WTC11 (cell line): ENCODE measurements at regions not wholly inside any gene's neighbourhood (a gene's known extent, or its start where the extent isn't known, plus 50 kb on each side); places are given as distances from the start of the nearest gene placed in this dataset.

Source experiments
- ATAC-seq: fragments of 200-7000 bp; cut with Tn5 transposase; 2 replicates; pipeline ENCODE4 v1.10.0; 2021; ENCODE audit warnings: mild to moderate bottlenecking, moderate library complexity
- CTCF ChIA-PET: fragments of 300-600 bp; sonication (Branson Sonifier 250); formaldehyde crosslinking; loops from one replicate; lab custom pipeline; 2021; ENCODE audit warnings: antibody characterized with exemption; lab: Charles Lee
- POLR2A ChIA-PET: fragments of 350-600 bp; sonication (Branson Sonifier 250); formaldehyde crosslinking; loops from one replicate; lab custom pipeline; 2021; ENCODE audit warnings: antibody characterized with exemption; lab: Charles Lee
- DNase-seq: peaks from one replicate; pipeline ENCODE4 v3.0.0; 2021; ENCODE audit warnings: low spot score
- H3K27ac Mint-ChIP-seq: 2 replicates; pipeline ENCODE4 v1.8.0; 2021; ENCODE audit warnings: mixed read lengths
- H3K27me3 Mint-ChIP-seq: 2 replicates; pipeline ENCODE4 v1.8.0; 2021; ENCODE audit warnings: low read depth, mild to moderate bottlenecking, moderate library complexity, mixed read lengths
- H3K36me3 Mint-ChIP-seq: 2 replicates; pipeline ENCODE4 v1.8.0; 2021; ENCODE audit warnings: mixed read lengths
- H3K4me1 Mint-ChIP-seq: 2 replicates; pipeline ENCODE4 v1.8.0; 2022; ENCODE audit warnings: mixed read lengths
- H3K4me3 Mint-ChIP-seq: 2 replicates; pipeline ENCODE4 v1.8.0; 2021; ENCODE audit warnings: mild to moderate bottlenecking, moderate library complexity, mixed read lengths
- H3K9me3 Mint-ChIP-seq: 2 replicates; pipeline ENCODE4 v1.8.0; 2021; ENCODE audit warnings: mixed read lengths
- CREM ChIP-seq: sonication (generic); formaldehyde crosslinking; IDR thresholded peaks from 2 replicates; pipeline ENCODE4 v1.8.1; 2022; ENCODE audit warnings: mild to moderate bottlenecking, missing genetic modification reagents, moderate library complexity
- GRHL2 ChIP-seq: fragments of 250-450 bp; sonication (Bioruptor Pico); IDR thresholded peaks from 2 replicates; pipeline ENCODE4 v1.8.0; 2022; ENCODE audit warnings: mild to moderate bottlenecking, moderate library complexity; ENCODE audit not compliant: insufficient replicate concordance, severe bottlenecking
- HMGA2 ChIP-seq: fragments of 250-450 bp; sonication (Bioruptor Pico); IDR thresholded peaks from 2 replicates; pipeline ENCODE4 v1.4.0; 2021; ENCODE audit warnings: mild to moderate bottlenecking, moderate library complexity
- ZNF121 ChIP-seq: sonication (generic); formaldehyde crosslinking; IDR thresholded peaks from 2 replicates; pipeline ENCODE4 v1.8.0; 2023; ENCODE audit warnings: missing genetic modification reagents
- ZNF263 ChIP-seq: sonication (generic); formaldehyde crosslinking; IDR thresholded peaks from 2 replicates; pipeline ENCODE4 v1.8.1; 2022; ENCODE audit warnings: low read depth, mild to moderate bottlenecking, moderate library complexity, missing genetic modification reagents
- TF ChIP-seq, protein P1 (sequence below): sonication (generic); formaldehyde crosslinking; IDR thresholded peaks from 2 replicates; pipeline ENCODE4 v1.8.1; 2023; ENCODE audit warnings: mild to moderate bottlenecking, missing genetic modification reagents, borderline replicate concordance
- TF ChIP-seq, protein P2 (sequence below): sonication (generic); formaldehyde crosslinking; IDR thresholded peaks from 2 replicates; pipeline ENCODE4 v1.8.1; 2023; ENCODE audit warnings: mild to moderate bottlenecking, missing genetic modification reagents, moderate library complexity
- TF ChIP-seq, protein P3 (sequence below): sonication (generic); formaldehyde crosslinking; IDR thresholded peaks from 2 replicates; pipeline ENCODE4 v1.8.0; 2023; ENCODE audit warnings: missing genetic modification reagents, mild to moderate bottlenecking, borderline replicate concordance
- TF ChIP-seq, protein P4 (sequence below): sonication (generic); formaldehyde crosslinking; IDR thresholded peaks from 2 replicates; pipeline ENCODE4 v1.8.0; 2023; ENCODE audit warnings: mild to moderate bottlenecking, missing genetic modification reagents
- TF ChIP-seq, protein P5 (sequence below): sonication (generic); formaldehyde crosslinking; IDR thresholded peaks from 2 replicates; pipeline ENCODE4 v1.8.1; 2023; ENCODE audit warnings: mild to moderate bottlenecking, moderate library complexity, missing genetic modification reagents
- TF ChIP-seq, protein P6 (sequence below): sonication (generic); formaldehyde crosslinking; IDR thresholded peaks from 2 replicates; pipeline ENCODE4 v1.8.0; 2022; ENCODE audit warnings: mild to moderate bottlenecking, missing genetic modification reagents
- TF ChIP-seq, protein P7 (sequence below): sonication (generic); formaldehyde crosslinking; IDR thresholded peaks from 2 replicates; pipeline ENCODE4 v1.8.1; 2023; ENCODE audit warnings: mild to moderate bottlenecking, missing genetic modification reagents
- TF ChIP-seq, protein P8 (sequence below): sonication (generic); formaldehyde crosslinking; IDR thresholded peaks from 2 replicates; pipeline ENCODE4 v1.8.0; 2022; ENCODE audit warnings: mild to moderate bottlenecking, missing genetic modification reagents

DNA sequence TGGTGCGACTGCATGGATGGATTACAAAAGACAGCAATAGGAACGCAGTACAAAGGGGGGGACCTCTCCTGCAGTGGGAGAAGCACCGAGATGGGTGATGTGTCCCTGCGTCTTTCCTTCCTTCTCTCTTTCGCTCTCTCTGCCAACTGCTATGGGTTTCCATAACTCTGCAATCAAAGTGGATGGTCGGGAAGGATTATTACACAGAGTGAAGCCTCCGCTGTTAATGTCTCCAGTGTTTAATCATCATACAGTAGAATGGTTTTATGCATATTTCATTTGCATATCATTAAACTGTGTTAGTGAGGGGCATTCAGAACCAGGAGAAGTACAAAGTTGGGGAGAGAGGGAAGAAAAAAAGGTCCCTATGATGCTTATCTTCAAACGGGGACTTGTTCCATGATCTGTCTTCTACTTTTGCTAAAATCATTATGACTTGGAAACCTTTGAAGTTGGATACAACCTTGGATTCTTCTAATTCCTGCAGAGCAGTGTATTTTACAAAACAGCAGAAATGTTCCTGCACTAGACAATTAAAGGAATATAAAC, 255.9 kb upstream of the PMFBP1 start (continued):
- TF ChIP-seq, protein P1, sequence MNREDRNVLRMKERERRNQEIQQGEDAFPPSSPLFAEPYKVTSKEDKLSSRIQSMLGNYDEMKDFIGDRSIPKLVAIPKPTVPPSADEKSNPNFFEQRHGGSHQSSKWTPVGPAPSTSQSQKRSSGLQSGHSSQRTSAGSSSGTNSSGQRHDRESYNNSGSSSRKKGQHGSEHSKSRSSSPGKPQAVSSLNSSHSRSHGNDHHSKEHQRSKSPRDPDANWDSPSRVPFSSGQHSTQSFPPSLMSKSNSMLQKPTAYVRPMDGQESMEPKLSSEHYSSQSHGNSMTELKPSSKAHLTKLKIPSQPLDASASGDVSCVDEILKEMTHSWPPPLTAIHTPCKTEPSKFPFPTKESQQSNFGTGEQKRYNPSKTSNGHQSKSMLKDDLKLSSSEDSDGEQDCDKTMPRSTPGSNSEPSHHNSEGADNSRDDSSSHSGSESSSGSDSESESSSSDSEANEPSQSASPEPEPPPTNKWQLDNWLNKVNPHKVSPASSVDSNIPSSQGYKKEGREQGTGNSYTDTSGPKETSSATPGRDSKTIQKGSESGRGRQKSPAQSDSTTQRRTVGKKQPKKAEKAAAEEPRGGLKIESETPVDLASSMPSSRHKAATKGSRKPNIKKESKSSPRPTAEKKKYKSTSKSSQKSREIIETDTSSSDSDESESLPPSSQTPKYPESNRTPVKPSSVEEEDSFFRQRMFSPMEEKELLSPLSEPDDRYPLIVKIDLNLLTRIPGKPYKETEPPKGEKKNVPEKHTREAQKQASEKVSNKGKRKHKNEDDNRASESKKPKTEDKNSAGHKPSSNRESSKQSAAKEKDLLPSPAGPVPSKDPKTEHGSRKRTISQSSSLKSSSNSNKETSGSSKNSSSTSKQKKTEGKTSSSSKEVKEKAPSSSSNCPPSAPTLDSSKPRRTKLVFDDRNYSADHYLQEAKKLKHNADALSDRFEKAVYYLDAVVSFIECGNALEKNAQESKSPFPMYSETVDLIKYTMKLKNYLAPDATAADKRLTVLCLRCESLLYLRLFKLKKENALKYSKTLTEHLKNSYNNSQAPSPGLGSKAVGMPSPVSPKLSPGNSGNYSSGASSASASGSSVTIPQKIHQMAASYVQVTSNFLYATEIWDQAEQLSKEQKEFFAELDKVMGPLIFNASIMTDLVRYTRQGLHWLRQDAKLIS (CRISPR knock-in tag) = no peak
- TF ChIP-seq, protein P2, sequence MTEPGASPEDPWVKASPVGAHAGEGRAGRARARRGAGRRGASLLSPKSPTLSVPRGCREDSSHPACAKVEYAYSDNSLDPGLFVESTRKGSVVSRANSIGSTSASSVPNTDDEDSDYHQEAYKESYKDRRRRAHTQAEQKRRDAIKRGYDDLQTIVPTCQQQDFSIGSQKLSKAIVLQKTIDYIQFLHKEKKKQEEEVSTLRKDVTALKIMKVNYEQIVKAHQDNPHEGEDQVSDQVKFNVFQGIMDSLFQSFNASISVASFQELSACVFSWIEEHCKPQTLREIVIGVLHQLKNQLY (CRISPR knock-in tag) = no peak
- TF ChIP-seq, protein P3, sequence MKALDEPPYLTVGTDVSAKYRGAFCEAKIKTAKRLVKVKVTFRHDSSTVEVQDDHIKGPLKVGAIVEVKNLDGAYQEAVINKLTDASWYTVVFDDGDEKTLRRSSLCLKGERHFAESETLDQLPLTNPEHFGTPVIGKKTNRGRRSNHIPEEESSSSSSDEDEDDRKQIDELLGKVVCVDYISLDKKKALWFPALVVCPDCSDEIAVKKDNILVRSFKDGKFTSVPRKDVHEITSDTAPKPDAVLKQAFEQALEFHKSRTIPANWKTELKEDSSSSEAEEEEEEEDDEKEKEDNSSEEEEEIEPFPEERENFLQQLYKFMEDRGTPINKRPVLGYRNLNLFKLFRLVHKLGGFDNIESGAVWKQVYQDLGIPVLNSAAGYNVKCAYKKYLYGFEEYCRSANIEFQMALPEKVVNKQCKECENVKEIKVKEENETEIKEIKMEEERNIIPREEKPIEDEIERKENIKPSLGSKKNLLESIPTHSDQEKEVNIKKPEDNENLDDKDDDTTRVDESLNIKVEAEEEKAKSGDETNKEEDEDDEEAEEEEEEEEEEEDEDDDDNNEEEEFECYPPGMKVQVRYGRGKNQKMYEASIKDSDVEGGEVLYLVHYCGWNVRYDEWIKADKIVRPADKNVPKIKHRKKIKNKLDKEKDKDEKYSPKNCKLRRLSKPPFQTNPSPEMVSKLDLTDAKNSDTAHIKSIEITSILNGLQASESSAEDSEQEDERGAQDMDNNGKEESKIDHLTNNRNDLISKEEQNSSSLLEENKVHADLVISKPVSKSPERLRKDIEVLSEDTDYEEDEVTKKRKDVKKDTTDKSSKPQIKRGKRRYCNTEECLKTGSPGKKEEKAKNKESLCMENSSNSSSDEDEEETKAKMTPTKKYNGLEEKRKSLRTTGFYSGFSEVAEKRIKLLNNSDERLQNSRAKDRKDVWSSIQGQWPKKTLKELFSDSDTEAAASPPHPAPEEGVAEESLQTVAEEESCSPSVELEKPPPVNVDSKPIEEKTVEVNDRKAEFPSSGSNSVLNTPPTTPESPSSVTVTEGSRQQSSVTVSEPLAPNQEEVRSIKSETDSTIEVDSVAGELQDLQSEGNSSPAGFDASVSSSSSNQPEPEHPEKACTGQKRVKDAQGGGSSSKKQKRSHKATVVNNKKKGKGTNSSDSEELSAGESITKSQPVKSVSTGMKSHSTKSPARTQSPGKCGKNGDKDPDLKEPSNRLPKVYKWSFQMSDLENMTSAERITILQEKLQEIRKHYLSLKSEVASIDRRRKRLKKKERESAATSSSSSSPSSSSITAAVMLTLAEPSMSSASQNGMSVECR (CRISPR knock-in tag) = no peak

DNA sequence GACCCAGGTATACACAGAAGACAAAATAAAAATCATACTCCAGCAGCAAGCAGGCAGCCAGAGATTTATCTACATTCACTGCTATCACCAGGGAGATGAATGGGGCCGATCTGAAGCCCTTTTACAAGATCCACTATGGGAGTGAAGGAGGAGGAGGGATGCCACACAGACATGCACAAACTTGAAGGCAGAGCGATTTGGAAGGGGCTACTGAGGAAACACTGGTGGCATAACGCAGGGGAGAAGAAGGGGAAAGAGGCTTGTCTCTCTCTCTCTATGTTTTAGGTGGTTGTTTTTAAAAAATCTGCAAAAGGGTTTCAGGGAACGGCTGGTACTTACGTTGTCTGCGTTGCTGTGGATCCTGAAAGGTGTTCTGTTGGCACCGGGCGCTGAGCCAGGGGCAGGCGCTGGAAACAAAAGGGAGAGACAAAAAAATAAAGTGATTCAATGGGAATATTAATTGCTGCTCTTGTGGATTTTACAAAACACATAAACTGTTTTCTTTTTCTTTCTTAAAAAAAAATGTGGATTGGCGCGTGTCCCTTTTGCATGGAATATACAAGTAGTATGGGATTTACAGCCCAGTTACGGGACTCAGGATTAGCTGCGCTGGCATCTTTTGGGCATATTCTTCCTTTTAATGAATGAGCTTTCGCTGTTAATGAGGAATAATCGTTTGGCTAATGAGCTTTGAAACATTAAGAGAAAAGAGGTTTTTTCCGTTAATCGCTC, 255.3 kb upstream of the PMFBP1 start:
- no peaks in the 10 kb centered on the region for H3K27me3 Mint-ChIP-seq
- ChIA-PET POLR2A (no interaction called here), CTCF (no interaction called here)
- H3K4me1 Mint-ChIP-seq = peaks cover 7% of the 10 kb centered on the region
- H3K4me3 Mint-ChIP-seq = no peak overlapping the region
- ATAC-seq = no peak
- peaks cover 16% of the 10 kb centered on the region for H3K9me3 Mint-ChIP-seq
- DNase-seq = no peak
- peaks cover 22% of the 10 kb centered on the region for H3K36me3 Mint-ChIP-seq
- no peak overlapping the region for H3K27ac Mint-ChIP-seq
- TF ChIP-seq, protein P4, sequence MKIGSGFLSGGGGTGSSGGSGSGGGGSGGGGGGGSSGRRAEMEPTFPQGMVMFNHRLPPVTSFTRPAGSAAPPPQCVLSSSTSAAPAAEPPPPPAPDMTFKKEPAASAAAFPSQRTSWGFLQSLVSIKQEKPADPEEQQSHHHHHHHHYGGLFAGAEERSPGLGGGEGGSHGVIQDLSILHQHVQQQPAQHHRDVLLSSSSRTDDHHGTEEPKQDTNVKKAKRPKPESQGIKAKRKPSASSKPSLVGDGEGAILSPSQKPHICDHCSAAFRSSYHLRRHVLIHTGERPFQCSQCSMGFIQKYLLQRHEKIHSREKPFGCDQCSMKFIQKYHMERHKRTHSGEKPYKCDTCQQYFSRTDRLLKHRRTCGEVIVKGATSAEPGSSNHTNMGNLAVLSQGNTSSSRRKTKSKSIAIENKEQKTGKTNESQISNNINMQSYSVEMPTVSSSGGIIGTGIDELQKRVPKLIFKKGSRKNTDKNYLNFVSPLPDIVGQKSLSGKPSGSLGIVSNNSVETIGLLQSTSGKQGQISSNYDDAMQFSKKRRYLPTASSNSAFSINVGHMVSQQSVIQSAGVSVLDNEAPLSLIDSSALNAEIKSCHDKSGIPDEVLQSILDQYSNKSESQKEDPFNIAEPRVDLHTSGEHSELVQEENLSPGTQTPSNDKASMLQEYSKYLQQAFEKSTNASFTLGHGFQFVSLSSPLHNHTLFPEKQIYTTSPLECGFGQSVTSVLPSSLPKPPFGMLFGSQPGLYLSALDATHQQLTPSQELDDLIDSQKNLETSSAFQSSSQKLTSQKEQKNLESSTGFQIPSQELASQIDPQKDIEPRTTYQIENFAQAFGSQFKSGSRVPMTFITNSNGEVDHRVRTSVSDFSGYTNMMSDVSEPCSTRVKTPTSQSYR (CRISPR knock-in tag) = no peak
- no peak for TF ChIP-seq GRHL2 (CRISPR knock-in tag)
- TF ChIP-seq HMGA2 (CRISPR knock-in tag) = no peak
- TF ChIP-seq, protein P5, sequence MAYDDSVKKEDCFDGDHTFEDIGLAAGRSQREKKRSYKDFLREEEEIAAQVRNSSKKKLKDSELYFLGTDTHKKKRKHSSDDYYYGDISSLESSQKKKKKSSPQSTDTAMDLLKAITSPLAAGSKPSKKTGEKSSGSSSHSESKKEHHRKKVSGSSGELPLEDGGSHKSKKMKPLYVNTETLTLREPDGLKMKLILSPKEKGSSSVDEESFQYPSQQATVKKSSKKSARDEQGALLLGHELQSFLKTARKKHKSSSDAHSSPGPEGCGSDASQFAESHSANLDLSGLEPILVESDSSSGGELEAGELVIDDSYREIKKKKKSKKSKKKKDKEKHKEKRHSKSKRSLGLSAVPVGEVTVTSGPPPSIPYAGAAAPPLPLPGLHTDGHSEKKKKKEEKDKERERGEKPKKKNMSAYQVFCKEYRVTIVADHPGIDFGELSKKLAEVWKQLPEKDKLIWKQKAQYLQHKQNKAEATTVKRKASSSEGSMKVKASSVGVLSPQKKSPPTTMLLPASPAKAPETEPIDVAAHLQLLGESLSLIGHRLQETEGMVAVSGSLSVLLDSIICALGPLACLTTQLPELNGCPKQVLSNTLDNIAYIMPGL (CRISPR knock-in tag) = no peak
- no peak for TF ChIP-seq ZNF263 (CRISPR knock-in tag)
- TF ChIP-seq, protein P6, sequence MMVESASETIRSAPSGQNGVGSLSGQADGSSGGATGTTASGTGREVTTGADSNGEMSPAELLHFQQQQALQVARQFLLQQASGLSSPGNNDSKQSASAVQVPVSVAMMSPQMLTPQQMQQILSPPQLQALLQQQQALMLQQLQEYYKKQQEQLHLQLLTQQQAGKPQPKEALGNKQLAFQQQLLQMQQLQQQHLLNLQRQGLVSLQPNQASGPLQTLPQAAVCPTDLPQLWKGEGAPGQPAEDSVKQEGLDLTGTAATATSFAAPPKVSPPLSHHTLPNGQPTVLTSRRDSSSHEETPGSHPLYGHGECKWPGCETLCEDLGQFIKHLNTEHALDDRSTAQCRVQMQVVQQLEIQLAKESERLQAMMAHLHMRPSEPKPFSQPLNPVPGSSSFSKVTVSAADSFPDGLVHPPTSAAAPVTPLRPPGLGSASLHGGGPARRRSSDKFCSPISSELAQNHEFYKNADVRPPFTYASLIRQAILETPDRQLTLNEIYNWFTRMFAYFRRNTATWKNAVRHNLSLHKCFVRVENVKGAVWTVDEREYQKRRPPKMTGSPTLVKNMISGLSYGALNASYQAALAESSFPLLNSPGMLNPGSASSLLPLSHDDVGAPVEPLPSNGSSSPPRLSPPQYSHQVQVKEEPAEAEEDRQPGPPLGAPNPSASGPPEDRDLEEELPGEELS (CRISPR knock-in tag) = no peak
- TF ChIP-seq CREM (CRISPR knock-in tag) = no peak
- TF ChIP-seq, protein P7, sequence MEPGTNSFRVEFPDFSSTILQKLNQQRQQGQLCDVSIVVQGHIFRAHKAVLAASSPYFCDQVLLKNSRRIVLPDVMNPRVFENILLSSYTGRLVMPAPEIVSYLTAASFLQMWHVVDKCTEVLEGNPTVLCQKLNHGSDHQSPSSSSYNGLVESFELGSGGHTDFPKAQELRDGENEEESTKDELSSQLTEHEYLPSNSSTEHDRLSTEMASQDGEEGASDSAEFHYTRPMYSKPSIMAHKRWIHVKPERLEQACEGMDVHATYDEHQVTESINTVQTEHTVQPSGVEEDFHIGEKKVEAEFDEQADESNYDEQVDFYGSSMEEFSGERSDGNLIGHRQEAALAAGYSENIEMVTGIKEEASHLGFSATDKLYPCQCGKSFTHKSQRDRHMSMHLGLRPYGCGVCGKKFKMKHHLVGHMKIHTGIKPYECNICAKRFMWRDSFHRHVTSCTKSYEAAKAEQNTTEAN (CRISPR knock-in tag) = no peak
- TF ChIP-seq, protein P8, sequence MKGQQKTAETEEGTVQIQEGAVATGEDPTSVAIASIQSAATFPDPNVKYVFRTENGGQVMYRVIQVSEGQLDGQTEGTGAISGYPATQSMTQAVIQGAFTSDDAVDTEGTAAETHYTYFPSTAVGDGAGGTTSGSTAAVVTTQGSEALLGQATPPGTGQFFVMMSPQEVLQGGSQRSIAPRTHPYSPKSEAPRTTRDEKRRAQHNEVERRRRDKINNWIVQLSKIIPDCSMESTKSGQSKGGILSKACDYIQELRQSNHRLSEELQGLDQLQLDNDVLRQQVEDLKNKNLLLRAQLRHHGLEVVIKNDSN (CRISPR knock-in tag) = no peak
- no peak for TF ChIP-seq ZNF121 (CRISPR knock-in tag)
